Muscle layer of duodenum (tissue), 2 donors: ENCODE measurements at regions not wholly inside any gene's neighbourhood (a gene's known extent, or its start where the extent isn't known, plus 50 kb on each side); places are given as distances from the start of the nearest gene placed in this dataset.

Source experiments
- H3K27ac ChIP-seq: one replicate; pipeline ENCODE4 v1.7.0; 2013; ENCODE audit warnings: mild to moderate bottlenecking, low read length
- H3K27me3 ChIP-seq: one replicate; pipeline ENCODE4 v1.7.0; 2013; ENCODE audit warnings: low read depth, mild to moderate bottlenecking, control low read depth, low read length
- H3K36me3 ChIP-seq, 2 donors: one replicate each; pipeline ENCODE4 v1.7.0; 2013; ENCODE audit warnings: low read length in 2 of 2, control low read depth in 1 of 2, mild to moderate bottlenecking in 1 of 2; ENCODE audit not compliant: insufficient read depth in 2 of 2, control insufficient read depth in 1 of 2
- H3K4me1 ChIP-seq, 2 donors: one replicate each; pipeline ENCODE4 v1.7.0; 2013; ENCODE audit warnings: low read length in 2 of 2, mild to moderate bottlenecking in 2 of 2, control low read depth in 1 of 2, moderate library complexity in 1 of 2; ENCODE audit not compliant: insufficient read depth in 2 of 2, control insufficient read depth in 1 of 2
- H3K4me3 ChIP-seq, 2 donors: one replicate each; pipeline ENCODE4 v1.7.0; 2013; ENCODE audit warnings: low read length in 2 of 2, low read depth in 1 of 2, mild to moderate bottlenecking in 1 of 2
- H3K9me3 ChIP-seq, 2 donors: one replicate each; pipeline ENCODE4 v1.7.0; 2013; ENCODE audit warnings: low read length in 2 of 2, control low read depth in 1 of 2, mild to moderate bottlenecking in 1 of 2; ENCODE audit not compliant: control insufficient read depth in 1 of 2
- donor health status: healthy.

DNA sequence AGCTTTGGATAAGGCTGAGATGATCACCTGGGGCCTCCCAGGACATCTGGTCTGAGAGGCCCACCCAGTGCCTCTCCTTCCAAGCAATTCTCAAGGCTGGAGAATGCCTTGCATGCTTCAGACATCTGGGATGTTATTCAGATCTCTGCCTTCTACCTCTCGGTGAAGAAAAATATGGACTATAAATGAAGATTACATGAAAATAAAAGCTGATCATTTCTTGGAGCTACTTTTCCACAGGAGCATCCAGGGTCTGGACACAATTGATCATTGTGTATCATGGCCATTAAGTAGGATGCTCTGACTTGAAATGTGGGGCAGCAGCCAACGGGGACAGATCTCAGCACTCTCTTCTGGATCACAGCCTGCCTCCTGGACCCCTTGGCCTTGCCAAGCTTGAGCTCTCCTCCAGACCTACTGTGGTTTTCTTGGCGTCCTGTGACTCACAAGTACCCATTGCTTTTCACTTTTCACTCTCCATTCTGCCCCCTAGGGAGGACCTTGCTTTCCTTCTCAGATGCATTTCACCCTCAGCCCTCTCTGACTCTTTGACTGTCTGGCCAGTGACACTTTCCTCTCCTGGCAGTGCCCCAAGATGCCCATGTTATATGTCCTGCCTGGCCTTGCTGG, 203.1 kb downstream of the INSIG2 start:
- H3K9me3 ChIP-seq: no peaks in the 10 kb centered on the region
- no peaks in the 10 kb centered on the region for H3K27me3 ChIP-seq
- H3K36me3 ChIP-seq: no peaks in the 10 kb centered on the region
- H3K4me3 ChIP-seq: no peak overlapping the region
- no peak overlapping the region for H3K27ac ChIP-seq
- no peaks in the 10 kb centered on the region for H3K4me1 ChIP-seq

DNA sequence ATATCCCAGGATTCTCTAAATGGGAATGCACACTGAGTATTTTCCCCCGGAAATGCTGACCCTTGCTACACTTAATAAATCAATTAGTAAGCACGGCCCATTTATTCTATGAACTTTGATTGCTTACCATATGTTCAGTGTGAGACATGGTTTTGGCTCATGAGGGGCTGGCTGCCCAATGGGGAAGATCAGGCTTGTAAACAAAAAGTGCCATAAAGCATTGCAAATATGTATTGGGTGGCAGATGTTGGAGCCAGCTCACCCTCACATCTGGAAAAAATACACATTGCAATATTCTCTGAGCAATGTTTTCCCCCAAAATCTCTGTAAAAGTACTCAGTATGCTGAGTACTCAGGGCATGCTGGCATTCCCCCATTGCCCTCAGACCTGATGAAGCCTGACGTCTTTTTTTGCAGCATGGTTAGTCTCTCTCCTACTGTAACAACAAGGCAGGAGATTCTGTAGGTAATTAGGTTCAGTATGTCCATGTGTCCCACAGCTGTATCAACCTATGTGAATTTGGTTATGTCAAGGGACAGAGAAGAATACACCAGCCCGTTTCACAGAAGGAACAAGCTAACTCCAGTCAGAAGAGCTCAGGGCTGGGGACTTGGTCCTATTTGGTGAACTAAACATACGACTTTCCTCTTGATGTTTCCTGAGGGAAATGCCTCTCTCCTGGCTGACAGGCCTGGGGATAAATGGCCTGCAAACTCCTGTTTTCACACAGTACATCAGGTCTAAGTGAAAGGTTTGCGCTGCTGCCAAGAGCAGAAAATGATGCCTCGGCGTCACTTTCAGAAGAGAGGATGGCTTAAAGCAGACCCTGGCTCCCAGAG, 202.4 kb downstream of the INSIG2 start:
- no peak overlapping the region for H3K27ac ChIP-seq
- no peaks in the 10 kb centered on the region for H3K4me1 ChIP-seq
- no peaks in the 10 kb centered on the region for H3K36me3 ChIP-seq
- H3K27me3 ChIP-seq: no peaks in the 10 kb centered on the region
- H3K4me3 ChIP-seq: no peak overlapping the region
- H3K9me3 ChIP-seq: no peaks in the 10 kb centered on the region

DNA sequence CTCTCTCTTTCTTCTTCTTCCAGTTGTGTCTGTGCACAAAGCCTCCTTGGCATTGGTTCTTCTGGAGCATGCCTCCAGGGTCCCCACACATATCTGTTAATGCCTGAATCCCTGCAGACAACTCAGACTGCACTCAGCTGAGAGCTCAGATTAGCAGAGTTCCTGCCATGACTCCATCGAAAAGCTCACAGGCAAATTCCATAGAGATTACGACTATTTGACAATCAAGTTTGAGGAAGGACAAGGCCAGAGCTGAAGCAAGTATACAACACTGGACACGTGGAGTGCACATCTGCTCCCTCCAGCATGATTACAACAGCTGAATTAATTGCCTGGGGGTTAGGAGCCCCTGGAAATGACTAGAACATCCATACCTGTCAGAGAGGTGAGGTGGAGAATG, 190.7 kb downstream of the INSIG2 start:
- H3K27ac ChIP-seq: no peak overlapping the region
- H3K36me3 ChIP-seq: no peaks in the 10 kb centered on the region
- H3K9me3 ChIP-seq: no peaks in the 10 kb centered on the region
- no peak overlapping the region for H3K4me3 ChIP-seq
- no peaks in the 10 kb centered on the region for H3K4me1 ChIP-seq
- H3K27me3 ChIP-seq: no peaks in the 10 kb centered on the region

DNA sequence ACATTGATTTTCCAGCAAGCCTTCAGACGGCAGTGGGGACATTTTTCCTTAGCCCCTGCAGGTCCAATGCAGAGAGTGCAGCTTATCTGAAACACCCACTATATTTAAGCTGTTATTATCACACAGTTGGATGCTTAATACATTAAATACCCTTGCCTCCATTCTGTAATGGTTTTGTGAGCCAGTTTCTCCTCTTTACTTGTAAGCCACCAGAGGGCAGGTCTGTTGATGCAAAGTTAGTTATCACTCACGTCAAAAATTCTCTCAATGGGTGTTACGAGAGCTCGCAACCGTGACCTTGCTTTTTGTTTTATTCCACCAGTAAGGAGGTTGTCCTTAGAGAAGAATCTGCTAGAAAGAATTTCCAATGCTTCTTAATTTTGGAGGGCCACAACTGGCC, 189.8 kb downstream of the INSIG2 start:
- H3K27me3 ChIP-seq: no peaks in the 10 kb centered on the region
- no peaks in the 10 kb centered on the region for H3K9me3 ChIP-seq
- no peak overlapping the region for H3K27ac ChIP-seq
- H3K4me1 ChIP-seq: no peaks in the 10 kb centered on the region
- no peaks in the 10 kb centered on the region for H3K36me3 ChIP-seq
- H3K4me3 ChIP-seq: no peak overlapping the region

DNA sequence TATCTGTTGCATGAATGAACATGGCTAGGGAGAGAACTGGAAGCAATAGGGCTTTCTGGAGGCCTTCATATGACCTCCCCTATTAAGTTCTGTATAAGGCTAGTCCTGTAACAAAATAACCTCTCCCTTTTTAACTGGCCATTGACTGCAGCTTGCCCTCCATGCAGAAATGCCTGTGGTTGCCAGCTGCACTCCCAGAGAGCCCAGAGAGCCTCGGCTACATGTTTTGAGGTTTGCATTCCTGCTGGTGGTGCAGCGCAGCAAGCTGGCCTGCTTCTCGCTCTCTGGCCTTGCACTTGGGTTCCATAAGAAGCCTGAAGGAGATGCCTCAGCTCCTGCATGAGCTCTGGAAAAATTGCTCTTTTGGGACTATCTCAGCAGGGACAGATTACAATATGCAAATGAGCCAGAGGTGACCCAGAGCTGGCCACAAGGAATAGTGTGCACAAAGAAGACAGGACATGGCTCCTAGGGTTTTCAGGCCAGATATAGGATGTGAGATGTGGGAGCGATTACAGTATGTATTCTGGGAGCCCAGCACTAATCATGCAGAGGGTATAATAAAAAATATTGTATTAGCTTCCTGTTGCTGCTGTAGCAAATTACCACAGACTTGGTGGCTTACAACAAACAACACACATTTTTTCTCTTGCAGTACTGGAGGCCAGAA, 186.7 kb downstream of the INSIG2 start:
- Histone ChIP-seq H3K9me3 (no peaks in the 10 kb centered on the region), H3K27me3 (no peaks in the 10 kb centered on the region), H3K4me1 (no peaks in the 10 kb centered on the region), H3K4me3 (no peak overlapping the region), H3K36me3 (no peaks in the 10 kb centered on the region), H3K27ac (no peak overlapping the region)

DNA sequence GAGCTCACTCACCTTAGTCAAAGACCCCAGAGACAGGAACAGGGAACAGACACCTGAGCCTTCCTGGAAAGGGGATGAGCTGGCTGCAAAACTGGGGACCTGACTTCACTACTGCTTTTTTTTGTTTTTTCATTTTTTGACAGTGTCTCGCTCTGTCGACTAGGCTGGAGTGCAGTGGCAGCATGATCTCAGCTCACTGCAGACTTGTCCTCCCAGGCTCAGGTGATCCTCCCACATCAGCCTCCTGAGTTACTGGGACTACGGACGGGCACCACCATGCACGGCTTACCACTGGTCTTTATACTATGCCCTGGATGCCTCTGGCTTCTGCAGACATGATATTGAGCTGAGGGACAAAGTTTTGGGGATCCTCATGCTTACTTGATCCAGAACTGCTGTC, 184.1 kb downstream of the INSIG2 start:
- no peaks in the 10 kb centered on the region for H3K27me3 ChIP-seq
- H3K4me1 ChIP-seq: no peaks in the 10 kb centered on the region
- H3K36me3 ChIP-seq: no peaks in the 10 kb centered on the region
- H3K27ac ChIP-seq: no peak overlapping the region
- H3K4me3 ChIP-seq: no peak overlapping the region
- no peaks in the 10 kb centered on the region for H3K9me3 ChIP-seq

DNA sequence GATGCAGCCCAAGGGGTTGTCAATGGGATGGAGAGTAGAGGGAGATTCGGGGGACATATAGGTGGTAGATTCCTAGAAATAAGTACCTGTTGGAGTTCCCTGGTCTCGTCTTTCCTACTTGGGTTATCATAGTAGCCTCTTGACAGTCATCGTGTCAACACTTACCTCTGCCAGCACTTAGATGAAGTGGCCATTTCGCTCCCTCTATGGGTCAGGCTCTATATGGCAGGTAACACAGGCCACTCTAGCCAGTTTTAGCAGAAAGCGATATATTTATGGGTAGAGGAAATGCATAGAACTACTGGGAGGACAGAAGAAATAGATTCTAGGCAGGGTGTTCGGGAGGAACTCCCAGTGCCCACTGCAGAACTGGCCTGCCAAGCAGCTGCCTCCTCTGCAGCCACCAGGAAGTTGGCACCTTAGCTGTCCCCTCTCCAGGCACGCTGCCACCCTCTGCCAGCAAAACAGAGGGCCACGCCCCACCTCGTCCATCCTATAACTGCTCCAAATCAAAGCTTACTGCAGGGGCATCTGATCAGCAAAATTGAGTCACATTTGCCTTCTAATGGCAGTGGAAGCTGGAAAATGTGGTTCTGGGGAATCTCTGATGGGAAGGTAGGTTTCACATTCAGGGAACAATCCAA, 181.3 kb downstream of the INSIG2 start:
- no peak overlapping the region for H3K4me3 ChIP-seq
- H3K27me3 ChIP-seq: no peaks in the 10 kb centered on the region
- no peaks in the 10 kb centered on the region for H3K9me3 ChIP-seq
- H3K27ac ChIP-seq: no peak overlapping the region
- no peaks in the 10 kb centered on the region for H3K36me3 ChIP-seq
- no peaks in the 10 kb centered on the region for H3K4me1 ChIP-seq

DNA sequence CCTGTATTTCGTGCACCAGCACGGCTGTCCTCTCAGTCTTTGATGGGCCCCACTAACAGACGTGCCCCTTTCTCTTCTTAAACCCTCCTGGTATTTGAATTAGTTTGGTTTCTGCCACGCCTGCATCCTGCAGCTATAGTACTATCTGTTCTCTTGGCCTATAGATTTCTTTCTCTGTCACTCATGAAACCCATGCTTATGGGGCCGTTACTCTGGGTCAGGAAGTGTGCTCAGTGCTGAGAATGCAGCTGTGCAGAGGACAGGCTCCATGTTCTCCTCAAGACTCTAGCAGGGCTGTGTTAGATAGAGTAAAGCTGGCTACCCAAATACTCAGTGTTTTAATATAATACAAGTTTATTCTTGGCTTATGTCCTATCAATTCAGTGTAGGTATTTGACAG, 180.0 kb downstream of the INSIG2 start:
- Histone ChIP-seq H3K4me1 (no peaks in the 10 kb centered on the region), H3K36me3 (no peaks in the 10 kb centered on the region), H3K27me3 (no peaks in the 10 kb centered on the region), H3K9me3 (no peaks in the 10 kb centered on the region), H3K27ac (no peak overlapping the region), H3K4me3 (no peak overlapping the region)

DNA sequence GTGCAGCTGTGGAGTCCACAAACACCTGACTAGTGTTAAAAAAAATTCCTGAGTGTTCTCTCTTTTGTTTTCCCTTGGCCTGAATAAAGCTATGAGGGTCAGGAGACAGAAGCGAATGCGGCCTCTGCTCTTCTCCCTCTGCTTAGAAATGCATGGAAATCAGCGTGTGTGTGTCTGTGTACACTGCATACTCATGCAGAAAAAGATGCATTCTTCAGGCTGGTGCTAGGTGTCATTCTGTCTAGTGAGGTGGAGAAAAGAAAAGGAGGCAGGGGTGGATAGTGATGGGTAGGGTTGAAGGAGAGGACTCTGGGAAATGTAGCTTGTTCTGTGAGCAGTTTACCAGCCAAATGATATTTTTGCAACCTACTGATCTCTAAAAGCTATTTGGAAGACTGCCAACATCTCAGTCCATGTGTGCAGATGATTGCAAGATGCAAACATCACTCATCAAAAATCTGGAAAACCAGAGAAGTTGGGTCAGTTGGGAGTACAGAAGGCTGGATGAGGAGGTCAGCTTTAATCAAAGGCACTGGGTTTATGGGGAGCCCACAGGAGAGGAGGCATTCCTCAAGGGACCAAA, 177.7 kb downstream of the INSIG2 start:
- Histone ChIP-seq H3K27ac (no peak overlapping the region), H3K4me1 (no peaks in the 10 kb centered on the region), H3K9me3 (no peaks in the 10 kb centered on the region), H3K36me3 (no peaks in the 10 kb centered on the region), H3K4me3 (no peak overlapping the region), H3K27me3 (no peaks in the 10 kb centered on the region)

DNA sequence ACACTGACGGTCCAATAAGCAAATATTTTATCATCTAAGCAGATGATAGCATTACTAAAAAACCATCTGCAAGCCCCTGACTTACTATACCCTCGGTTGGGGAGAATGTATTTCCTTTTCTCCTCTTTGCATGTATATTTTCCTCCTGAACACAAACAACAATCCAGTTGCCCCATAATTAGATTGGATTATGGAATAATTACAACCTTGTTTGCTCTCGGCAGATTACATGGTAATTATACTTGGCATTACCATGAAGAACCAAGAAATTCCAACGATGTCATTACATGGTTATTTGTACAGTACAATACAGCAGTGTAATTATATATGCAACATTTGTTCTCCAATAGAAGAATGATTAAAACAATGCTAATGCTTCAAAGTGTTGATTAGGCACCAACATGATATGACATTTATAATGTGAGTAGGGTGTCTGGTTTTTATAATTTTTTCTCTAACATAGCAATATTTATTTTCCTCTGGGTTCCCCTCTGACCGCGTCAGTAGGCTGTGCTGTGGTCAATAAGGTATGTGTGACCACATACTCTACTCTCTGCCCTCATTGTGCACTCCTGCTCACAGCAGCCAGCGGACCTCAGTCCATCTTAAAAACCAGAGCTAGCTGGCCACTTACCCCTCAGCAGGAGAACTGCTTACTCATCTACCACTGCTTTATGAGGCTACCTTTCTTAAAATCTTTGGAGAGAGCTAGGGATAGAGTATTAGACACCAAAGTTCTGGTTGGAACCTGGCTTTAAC, 176.1 kb downstream of the INSIG2 start:
- H3K27ac ChIP-seq: no peak overlapping the region
- H3K9me3 ChIP-seq: peaks cover 0 to 7% of the 10 kb centered on the region in 2 donors
- no peaks in the 10 kb centered on the region for H3K36me3 ChIP-seq

More for the DNA sequence above, 176.1 kb downstream of the INSIG2 start:
- Histone ChIP-seq H3K4me3 (no peak overlapping the region), H3K27me3 (no peaks in the 10 kb centered on the region), H3K4me1 (no peaks in the 10 kb centered on the region)
